A673 (cell line): ENCODE measurements at regions not wholly inside any gene's neighbourhood (a gene's known extent, or its start where the extent isn't known, plus 50 kb on each side); places are given as distances from the start of the nearest gene placed in this dataset.

Experiments
- CTCF ChIP-seq: fragments of 300-800, 200-600 bp; sonication (generic); conservative IDR thresholded peaks from 2 replicates; pipeline ENCODE4 v1.5.1; 2017; ENCODE audit warnings: low read depth, mild to moderate bottlenecking, antibody characterized with exemption, low read length, moderate library complexity, mixed read lengths
- EZH2 ChIP-seq: fragments of 200-600 bp; sonication (generic); IDR thresholded peaks from 2 replicates; pipeline ENCODE4 v1.6.1; 2017; ENCODE audit warnings: borderline replicate concordance, low read depth, mild to moderate bottlenecking, mixed read lengths, antibody characterized with exemption, low read length; ENCODE audit not compliant: poor library complexity, severe bottlenecking

GRCh38 chr6:94177429-94177828 lies 758.1 kb upstream of the EPHA7 start:
- TF ChIP-seq CTCF (no peak), EZH2 (no peak)
